A204.1 (cell line): ENCODE measurements at regions not wholly inside any gene's neighbourhood (a gene's known extent, or its start where the extent isn't known, plus 50 kb on each side); places are given as distances from the start of the nearest gene placed in this dataset.
"Not testable (repeated sequence)": the region's sequence is repeated elsewhere in the genome, so short reads cannot be mapped to it uniquely, and the experiment has no call there.

Experiments used
- FAIRE-seq: peaks from 2 replicates; lab custom pipeline; 2012; peaks lifted over from hg19 to GRCh38; lab: Jason Lieb, UNC

DNA sequence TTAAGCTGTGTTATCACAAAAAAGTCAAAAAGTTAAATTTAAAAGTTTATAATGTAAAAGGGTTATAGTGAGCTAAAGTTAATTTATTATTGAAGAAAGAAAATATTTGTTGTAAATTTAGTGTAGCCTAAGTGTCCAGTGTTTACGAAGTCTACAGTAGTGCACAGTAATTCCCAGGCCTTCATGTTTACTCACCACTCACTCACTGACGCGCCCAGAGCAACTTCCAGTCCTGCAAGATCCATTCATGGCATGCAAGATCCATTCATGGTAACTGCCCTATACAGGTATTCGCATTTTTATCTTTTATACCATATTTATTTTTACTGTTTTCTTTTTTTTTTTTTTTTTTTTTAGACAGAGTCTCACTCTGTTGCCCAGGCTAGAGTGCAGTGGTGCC lies 69.5 kb downstream of the TPRA1 start:
- no peak for FAIRE-seq

DNA sequence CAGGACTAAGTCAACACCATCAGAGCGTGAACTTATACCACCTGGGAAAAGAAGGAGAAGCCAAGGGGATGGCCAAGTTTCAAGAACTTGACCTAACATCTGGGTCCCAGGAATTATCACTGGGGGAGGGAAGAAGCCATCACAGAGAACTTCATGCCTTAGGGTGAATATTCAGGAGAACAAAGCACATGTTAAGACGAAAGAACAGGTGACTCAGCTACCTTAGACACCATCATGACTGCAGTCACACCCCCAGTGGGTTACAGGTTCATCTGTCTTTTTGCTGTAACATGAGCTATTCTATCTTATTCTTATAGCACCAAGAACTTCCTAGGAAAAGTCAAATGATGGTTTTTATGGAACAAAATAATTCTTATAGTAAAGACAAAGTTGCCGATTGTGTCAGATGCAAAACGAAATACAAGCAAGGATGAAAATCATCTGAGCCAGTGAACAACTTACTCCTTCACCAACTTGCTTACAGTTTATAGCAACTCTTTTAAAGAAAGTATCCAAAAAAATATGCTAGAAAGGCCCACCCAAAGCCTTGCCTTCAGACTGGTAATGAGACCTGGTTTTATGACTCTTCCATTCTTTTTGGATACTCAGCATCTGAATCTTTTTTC lies 72.0 kb downstream of the TPRA1 start:
- FAIRE-seq: no peak

DNA sequence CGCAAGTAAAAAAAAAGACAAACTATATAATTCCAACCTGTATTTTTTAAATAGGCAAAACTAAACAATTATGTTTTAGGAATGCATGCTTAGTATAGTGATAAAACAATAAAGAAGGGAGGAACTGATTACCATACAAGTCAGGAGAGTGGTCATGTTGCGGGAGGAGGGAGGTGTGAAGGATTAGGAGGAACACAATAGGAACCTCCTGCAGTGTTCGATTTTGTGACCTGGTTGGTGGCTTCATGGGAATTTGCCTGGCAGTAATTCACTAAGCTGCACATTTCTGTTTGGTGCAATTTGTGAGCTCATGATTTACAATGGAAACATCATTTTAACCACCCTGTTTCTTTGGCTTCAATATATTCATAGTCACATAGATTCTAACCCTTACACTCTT lies 78.3 kb downstream of the TPRA1 start:
- no peak for FAIRE-seq

DNA sequence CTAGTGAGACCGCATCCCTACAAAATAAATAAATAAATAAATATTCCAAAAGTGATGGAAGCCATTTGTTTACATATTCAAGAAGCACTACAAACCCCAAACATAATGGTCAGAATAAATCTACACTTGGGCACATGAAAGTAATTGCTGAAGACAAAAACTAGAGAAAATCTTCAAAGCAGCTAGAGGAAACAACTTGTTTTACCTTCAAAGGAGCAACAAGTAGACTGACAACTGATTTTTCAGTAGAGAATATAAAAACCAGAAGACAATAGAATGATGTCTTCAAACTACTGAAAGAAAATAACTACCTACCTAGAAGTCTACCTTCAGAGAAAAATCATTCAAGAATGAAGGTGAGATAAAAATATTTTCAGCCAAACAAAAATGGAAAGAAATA lies 89.4 kb downstream of the TPRA1 start:
- no peak for FAIRE-seq

DNA sequence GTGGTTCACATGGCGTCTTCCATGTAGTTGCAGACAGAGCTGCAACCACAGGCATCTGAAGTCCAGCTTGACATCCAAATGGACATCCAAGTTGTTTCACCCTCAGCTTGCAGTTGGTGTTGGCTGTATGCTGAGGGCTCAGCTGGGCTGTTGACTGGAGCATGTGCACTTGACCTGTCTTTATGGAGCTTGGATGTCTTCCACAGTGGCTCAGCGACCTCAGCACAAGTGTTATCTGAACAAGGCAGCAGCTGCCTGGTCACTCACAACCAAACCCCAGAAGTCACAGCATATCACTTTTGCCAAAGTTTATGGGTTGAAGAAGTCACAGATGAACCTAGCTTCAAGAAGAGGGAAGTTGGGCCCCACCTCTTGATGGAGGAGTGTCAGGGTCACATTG lies 92.9 kb downstream of the TPRA1 start:
- FAIRE-seq: no peak

DNA sequence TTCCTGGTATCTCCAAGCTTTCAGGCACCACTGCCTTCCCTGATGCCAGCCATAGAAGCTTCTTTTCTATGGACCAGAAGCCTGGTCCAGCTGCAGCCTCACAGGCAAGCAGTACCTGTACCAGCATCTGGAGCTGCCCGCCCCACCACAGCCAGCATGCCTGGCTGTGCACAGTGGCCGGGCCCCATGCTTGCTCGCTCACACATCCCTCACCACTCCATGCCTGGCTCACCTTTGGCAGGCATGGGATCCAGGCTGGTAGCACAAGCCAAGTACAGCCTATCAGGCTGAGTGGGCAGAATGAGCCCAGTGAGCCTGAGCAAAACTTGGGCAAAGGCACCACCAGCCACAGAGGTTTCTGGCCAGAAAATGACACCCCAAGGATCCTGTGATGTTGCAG lies 93.4 kb downstream of the TPRA1 start:
- no peak for FAIRE-seq

DNA sequence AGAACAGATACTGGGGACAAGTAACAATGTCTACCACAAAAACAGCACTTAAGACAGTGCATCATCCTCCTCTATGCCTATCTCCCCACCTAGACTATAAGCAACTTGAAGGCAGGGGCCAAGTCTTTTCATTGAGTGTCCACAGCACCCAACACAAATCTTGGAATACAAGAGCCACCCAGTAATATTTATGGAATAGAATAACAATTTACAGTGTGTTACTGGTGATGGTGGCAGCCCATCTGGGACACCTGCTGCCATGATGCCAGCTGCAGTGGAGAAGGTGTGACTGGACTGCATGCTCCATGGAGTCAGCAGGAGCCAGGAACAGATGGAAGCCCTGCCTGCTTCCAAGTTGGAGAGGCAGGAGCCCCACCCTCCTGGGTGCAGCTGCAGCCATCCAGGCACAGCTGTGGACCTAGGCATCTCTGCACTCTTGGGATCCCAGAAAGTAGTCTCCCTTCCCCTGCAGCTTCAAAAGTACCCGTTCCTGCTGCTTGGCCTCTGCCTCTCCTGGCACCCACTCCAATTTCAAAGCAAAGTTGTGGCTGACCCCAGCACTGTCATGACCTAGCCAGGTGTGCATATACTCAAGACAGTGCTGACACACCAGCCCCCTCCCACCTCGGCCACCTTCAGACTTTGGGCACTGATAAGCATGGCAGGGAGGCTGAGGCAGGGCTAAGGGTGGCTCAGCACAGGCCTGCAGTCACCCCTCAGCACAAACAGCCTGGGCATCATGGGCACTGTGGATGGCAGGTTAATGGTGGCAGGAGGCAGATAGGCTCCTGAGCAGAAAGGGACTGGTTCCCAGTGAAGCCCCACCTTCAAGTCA lies 94.5 kb downstream of the TPRA1 start:
- FAIRE-seq: no peak

DNA sequence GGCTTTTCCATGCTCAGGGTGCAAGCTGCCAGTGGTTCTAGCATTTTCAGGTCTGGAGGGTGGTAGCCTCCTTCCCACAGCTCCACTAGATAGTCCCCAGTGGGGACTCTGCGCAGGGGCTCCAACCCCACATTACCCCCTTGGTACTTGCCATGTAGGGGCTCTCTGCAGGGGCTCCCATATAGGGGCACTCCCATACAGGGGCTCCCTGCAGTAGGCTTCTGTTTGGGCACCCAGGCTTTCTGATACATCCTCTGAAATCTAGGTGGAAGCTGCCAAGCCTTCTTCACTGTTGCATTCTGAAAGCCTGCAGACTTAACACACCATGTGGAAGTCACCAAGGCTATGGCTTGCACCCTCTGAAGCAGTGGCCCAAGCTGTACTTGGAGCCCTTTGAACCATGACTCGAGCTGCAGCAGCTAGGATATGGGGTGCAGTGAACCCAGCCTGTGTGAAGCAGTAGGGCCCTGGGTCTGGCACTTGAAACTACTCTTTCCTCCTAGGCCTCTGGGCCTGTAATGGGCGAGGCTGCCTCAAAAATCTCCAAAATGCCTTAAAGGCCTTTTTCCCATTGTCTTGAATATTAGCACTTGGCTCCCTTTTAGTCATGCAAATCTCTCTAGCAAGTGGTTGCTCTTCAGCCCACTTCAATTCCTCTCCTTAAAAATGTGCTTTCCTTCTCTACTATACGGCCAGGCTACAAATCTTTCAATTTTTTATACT lies 96.4 kb downstream of the TPRA1 start:
- no peak for FAIRE-seq

DNA sequence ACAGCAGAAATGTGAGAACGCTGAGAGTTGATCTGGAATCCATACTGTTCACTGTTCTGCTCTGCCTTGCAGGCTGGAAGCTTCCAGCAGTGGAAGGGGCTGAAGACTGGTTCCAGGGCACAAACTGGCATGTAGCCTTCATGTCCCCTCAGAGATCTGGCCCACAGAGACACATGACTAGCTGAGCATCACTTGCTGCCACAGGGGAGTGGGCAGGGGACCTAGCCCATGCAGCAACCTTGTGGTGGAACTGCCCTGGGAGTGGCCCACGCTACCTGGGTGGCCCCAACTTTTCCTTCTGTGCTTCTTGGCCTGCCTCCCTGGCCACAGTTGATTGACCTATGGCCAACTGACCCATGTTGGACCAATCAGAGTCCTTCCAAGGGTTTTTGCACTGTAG lies 98.1 kb downstream of the TPRA1 start:
- FAIRE-seq: no peak

DNA sequence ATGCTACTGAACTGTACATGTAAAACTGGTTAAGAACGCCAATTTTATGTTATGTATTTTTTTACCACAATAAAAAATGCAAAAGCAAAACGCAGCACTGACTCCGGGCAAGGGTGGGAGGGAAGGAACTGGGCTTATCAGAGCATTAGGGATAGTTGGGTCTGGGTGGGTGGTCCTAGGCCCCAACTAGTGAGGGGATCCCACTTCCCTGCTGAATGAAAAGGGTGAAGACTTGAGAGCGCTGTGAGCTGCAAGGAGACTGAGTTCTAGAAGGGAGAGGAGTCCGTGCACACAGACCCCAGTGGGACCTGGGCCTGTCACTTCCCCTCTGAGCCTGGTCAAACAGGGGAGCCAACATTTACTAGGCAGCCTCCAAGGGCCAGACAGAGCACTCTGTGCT lies 98.6 kb downstream of the TPRA1 start:
- no peak for FAIRE-seq

DNA sequence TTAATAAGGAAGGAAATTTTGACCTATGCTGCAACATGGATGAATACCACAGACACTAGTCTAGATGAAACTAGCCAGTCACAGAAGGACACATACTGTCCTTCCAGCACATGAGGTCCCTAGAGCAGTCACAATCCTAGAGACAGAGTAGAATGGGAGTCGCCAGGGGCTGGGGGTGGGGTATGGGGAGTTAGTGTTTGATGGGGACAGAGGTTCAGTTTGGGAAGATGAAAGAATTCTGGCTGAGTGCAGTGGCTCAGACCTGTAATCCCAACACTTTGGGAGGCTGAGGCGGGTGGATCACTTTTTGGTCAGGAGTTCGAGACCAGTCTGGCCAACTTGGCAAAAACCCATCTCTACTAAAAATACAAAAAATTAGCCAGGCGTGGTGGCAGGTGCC lies 99.2 kb downstream of the TPRA1 start:
- no peak for FAIRE-seq

DNA sequence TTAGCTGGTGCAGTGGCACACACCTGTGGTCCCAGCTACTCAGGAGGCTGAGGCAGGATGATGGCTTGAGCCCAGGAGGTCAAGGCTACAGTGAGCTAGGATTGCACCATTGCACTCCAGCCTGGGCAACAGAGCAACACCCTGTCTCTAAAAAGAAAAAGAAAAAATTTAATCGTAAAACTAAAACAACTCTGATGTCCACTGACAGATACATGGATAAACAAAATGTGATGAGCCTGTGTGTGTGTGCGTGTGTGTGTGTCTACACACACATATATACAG lies 99.6 kb downstream of the TPRA1 start:
- not testable (repeated sequence) for FAIRE-seq

DNA sequence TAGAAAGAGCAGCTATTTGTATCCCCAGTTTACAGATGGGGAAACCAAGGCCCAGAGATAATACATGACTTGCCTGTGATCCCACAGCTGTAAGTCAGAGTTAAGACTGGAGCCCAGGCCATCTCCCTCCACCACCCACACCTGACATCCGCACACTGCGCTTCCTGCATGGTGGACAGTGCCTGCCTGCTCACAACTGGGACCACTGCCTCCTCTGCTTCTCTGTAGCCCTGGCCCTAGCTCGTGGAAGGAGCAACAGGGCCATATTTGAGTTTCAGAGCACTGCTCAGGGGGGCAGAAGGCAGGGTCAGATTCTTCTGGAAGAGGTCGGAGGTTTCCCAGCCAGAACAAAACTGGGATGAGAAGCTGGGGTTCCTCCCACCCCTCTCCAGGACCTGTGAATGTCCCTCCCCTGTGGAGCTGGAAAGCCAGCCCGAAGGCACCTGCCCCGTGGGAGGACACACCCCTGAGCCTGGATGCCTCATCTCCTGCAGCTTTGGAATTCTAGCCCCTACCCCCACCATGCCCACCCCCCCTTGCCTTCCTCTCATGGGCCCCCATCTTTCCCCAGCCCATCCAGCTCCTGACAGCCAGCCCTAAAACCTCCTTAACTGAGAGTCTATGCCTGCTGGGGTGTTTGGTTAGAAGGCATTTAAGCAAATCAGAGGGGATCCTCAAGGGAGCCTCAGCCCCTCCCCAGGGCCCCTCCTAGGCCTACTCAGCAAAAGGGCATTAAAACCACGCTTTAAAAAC lies 100.1 kb downstream of the TPRA1 start:
- FAIRE-seq: no peak

DNA sequence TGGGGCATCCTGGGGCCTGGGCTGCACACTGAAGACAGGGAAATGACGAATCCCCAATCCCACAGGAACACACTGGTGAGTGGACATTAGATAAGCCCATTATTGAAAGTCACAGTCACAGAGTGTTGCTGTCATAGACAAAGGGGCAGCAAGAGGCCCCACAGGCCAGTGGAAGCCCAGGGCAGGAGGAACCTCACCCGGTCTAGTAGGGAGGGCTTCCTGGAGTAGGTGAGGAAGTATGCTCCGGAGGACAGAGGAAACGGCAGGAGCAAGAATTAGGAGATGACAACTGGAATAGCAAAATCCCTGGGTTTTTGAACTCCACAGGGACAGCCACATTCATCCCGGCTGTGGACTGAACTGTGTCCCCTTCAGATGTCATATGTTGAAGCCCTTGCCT lies 101.2 kb downstream of the TPRA1 start:
- no peak for FAIRE-seq

DNA sequence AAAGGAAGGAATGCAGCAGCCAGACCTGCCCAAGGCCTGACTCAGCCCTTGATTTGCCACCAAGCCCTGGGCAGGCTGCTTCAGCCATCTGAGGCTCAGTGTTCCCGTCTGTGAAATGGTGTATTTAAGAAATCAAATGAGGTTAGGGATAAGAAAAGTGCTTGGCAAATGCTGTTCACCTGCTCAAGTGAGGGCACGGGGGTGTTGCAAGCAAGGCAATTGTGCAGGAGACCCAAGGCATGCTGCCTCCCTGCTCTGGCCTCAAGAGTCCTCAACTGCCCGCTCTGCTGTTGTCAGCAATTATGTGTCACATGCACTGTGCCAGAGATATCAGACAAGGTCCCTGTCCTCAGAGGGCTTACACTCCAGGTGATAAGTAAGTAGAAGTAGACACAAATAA lies 101.8 kb downstream of the TPRA1 start:
- FAIRE-seq: no peak

DNA sequence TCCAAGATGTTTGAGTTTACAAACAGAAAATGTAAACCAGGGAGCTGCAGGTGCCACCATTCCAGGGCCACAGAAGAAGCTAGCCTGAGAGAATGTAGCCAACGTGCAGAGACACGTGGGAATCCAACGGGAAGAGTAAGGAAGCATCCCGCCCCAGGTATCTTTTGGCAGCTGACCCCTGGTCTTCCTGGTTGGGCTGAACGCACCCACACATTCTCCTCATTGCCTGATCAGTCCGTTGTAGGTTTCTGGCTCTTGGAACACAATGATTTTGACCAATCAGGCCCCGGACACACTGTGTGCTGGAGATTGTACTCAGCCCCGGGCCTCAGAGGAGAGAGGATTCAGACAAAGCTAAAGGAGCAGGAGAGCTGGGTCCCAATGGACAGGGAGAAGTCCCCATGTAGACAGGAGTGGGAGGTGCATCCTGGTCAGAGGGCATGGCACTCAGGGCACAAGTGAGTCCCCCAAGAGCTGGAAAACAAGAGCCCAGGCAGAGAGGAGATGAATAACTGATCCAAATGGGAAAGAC lies 102.3 kb downstream of the TPRA1 start:
- FAIRE-seq: no peak

DNA sequence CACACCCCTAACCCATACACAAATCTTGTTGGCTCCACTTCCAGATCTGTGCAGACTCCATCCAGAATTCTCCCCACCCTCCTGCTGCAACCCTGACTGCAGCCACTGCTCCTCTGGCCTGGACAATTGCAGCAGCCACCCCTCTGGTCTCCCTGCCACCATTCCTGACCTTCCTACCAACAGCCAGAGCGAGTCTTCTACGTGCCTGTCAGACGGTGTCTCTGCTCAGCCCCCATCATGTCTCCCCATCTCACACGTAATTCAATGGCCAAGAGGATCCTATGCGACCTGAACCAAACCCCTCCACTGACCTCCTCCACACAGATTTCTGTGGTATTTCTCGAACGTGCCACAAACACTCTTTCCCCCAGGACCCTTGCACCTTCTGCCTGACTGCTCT lies 103.3 kb downstream of the TPRA1 start:
- FAIRE-seq: no peak

DNA sequence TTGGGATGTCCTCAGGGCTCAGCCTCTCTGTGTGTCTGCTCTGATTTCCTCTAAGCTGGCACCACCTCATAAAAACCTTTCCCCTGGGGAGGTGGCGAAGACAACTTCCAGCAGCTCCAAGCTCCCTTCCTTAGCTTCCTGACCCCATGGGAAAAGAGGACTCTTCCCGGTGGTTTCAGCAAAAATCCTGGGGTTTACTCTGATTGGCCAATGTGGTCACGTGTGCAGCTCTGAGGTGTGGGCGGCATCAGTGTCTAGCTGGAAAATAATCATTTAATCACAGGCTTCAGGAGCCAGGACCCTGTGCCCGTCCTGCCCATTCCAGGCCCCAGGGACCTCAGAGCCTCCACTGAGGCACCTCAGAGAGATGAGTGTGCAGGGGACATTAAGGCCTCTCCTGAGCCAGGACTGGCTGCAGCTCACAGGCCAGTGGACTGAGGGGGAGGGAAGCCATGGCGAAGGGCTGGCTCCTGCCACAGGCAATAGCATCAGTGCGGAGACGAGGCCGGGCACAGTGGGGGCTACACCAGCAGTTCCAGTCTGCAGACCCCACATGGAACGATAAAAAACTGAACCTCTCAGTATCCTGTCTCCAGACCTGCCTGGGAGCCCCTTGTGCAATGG lies 104.1 kb downstream of the TPRA1 start:
- FAIRE-seq: no peak

DNA sequence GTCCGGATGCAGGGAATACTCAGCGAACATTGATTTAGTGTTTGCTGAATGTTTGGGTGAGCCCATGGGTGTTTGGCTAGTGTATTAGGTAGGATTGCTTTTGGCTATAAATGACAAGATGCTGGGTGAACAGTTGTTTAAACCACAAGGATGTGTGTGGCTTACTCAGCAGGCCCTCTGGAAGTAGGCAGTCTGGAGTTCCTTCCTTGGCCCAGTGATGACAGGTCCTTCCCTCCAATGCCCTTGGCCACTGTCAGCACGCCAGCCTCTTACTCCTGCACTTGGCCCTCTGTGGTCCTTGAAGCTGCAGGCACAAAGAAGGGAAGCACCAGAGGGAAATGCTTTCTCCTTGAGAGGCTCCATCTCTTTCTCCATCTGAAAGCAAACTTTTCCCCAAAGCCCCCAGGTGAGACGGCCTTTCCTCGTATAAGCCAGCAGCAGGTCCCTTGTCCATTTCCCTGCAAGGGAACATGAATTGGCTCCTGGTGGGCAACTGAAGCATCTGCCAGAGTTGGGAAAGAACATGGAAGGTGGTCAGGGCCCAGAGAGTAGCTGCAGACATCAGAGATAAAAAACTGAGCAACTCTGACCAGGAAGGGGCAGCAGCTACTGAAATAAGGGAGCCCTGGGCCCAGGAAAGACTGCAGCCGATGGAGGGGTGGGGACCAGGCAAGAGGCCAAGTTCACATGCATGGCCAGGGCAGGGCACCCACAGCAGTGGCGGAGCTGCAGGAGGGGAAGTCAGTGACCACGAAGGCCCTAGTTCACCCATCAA lies 105.0 kb downstream of the TPRA1 start:
- no peak for FAIRE-seq

DNA sequence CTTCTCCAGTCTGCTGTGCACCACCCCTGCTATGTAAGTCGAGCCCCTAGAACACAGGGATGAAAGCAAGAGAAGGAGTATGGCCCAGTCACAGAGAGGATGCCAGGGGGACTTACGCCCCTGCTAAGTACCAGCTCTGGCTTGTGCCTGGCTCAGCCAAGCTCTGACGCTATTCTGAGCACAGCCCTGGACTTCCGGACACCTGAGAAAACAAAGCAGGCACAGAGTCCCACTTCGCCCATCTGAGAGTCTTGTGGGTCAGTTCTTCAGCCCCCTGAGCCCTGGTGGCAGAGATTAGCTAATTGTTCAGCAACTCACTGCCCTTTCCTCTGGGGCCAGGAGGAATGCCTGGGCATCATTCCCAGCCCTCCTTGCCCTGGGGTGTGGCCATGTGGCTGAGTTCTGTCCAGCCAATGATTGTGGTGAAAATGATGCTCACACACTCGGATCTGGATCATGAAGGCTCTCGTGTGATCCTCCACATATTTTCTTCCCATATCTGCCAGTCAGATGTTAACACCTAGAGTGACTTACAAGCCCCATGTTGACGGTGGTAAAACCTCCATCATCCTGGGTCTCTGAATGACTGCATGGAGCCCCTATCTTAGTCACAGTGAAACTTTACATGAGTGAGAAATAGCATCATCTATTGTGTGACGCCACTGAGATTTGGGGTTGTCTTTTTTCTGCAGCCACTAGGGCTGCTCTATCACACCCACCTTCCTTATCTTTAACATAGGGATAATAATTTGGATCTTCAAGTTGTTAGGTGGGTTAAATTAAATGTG lies 105.7 kb downstream of the TPRA1 start:
- no peak for FAIRE-seq
